Breast epithelium (tissue), 3 donors: ENCODE measurements at regions not wholly inside any gene's neighbourhood (a gene's known extent, or its start where the extent isn't known, plus 50 kb on each side); places are given as distances from the start of the nearest gene placed in this dataset.

Experiments used
- CTCF ChIP-seq, 3 donors: fragments of 450-650 bp; IDR thresholded peaks; one replicate each; pipeline ENCODE4 v1.5.1; 2016 to 2017; ENCODE audit warnings: antibody characterized with exemption in 3 of 3, mild to moderate bottlenecking in 3 of 3, moderate library complexity in 3 of 3
- POLR2AphosphoS5 ChIP-seq, 3 donors: sonication (generic); formaldehyde crosslinking; IDR thresholded peaks; one replicate each; pipeline ENCODE4 v1.6.1; 2017; ENCODE audit warnings: antibody characterized with exemption in 3 of 3

- no peak for TF ChIP-seq CTCF (IDR thresholded peaks at IDR 0.05)
- TF ChIP-seq POLR2AphosphoS5 (IDR thresholded peaks at IDR 0.05), result no peak
Measured at GRCh38 chr2:21972586-21972985, 848.8 kb downstream of the TDRD15 start.
